HL-60 (cell line): ENCODE measurements at regions not wholly inside any gene's neighbourhood (a gene's known extent, or its start where the extent isn't known, plus 50 kb on each side); places are given as distances from the start of the nearest gene placed in this dataset.

ENCODE experiments used
- DNase-seq, 2 experiments: peaks; one replicate each; pipeline ENCODE4 v3.0.0-alpha.2; 2010 to 2020; ENCODE audit warnings: low read depth in 1 of 2, low spot score in 1 of 2
- H3K27ac ChIP-seq: fragments of 250-450 bp; sonication (Bioruptor Pico); replicated peaks from 2 replicates; pipeline ENCODE4 v1.5.1; 2020; ENCODE audit warnings: mild to moderate bottlenecking, moderate library complexity
- H3K27me3 ChIP-seq: fragments of 250-450 bp; sonication (Bioruptor Pico); 2 replicates; pipeline ENCODE4 v1.5.1; 2021; ENCODE audit warnings: mild to moderate bottlenecking, moderate library complexity; ENCODE audit not compliant: insufficient read depth, poor library complexity, severe bottlenecking
- H3K4me3 ChIP-seq: replicated peaks from 2 replicates; pipeline ENCODE4 v1.5.1; 2011; ENCODE audit warnings: mild to moderate bottlenecking, control low read depth, low read length; ENCODE audit not compliant: insufficient read depth
- CTCF ChIP-seq: IDR thresholded peaks from one replicate; pipeline ENCODE4 v1.5.1; 2011; ENCODE audit warnings: low read length, control low read depth, inconsistent platforms; ENCODE audit not compliant: insufficient read depth
- GABPA ChIP-seq: IDR thresholded peaks from 2 replicates; pipeline ENCODE4 v1.6.1; 2012; ENCODE audit warnings: low read depth
- POLR2AphosphoS5 ChIP-seq: IDR thresholded peaks from 2 replicates; pipeline ENCODE4 v1.6.1; 2012; ENCODE audit warnings: low read depth
- REST ChIP-seq: IDR thresholded peaks from 2 replicates; pipeline ENCODE4 v1.6.1; 2012; ENCODE audit warnings: low read depth; ENCODE audit not compliant: insufficient replicate concordance
- SPI1 ChIP-seq: IDR thresholded peaks from 2 replicates; pipeline ENCODE4 v1.6.1; 2012; ENCODE audit warnings: low read depth, mild to moderate bottlenecking, borderline replicate concordance

- Histone ChIP-seq H3K27ac (no peak overlapping the region), H3K4me3 (no peak overlapping the region), H3K27me3 (no peaks in the 10 kb centered on the region)
- no peak for TF ChIP-seq POLR2AphosphoS5
- no peak for TF ChIP-seq GABPA
- TF ChIP-seq REST = no peak
- TF ChIP-seq SPI1 = no peak
- TF ChIP-seq CTCF = no peak
- DNase-seq = no peak
Measured at GRCh38 chr3:117695321-117695720, 985.7 kb downstream of the TUSC7 start.

- H3K27ac ChIP-seq = no peak overlapping the region
- H3K4me3 ChIP-seq = no peak overlapping the region
- TF ChIP-seq GABPA (no peak), SPI1 (no peak), CTCF (no peak), POLR2AphosphoS5 (no peak), REST (no peak)
- H3K27me3 ChIP-seq = no peaks in the 10 kb centered on the region
- no peak for DNase-seq
Measured at GRCh38 chr3:117695871-117696645, 986.5 kb downstream of the TUSC7 start.

GRCh38 chr3:117696851-117697407 is 987.4 kb downstream of the TUSC7 start:
- H3K27ac ChIP-seq = no peak overlapping the region
- TF ChIP-seq CTCF = no peak
- no peak for TF ChIP-seq GABPA
- TF ChIP-seq SPI1 = no peak
- TF ChIP-seq REST = no peak
- TF ChIP-seq POLR2AphosphoS5 = no peak
- H3K4me3 ChIP-seq = no peak overlapping the region
- no peak for DNase-seq
- H3K27me3 ChIP-seq = no peaks in the 10 kb centered on the region
